ENCODE measurements at regions not wholly inside any gene's neighbourhood (a gene's known extent, or its start where the extent isn't known, plus 50 kb on each side); places are given as distances from the start of the nearest gene placed in this dataset.

- TF ChIP-seq ZFP3 (CRISPR knock-in tag; IDR thresholded peaks at IDR 0.05): no peak
- no peak for TF ChIP-seq GLIS3 (CRISPR knock-in tag; IDR thresholded peaks at IDR 0.05)
- no peak for TF ChIP-seq PATZ1 (CRISPR knock-in tag; IDR thresholded peaks at IDR 0.05; ENCODE audit: borderline replicate concordance)
- TF ChIP-seq CSRNP3 (CRISPR knock-in tag; IDR thresholded peaks at IDR 0.05): no peak
- TF ChIP-seq ARNTL (CRISPR knock-in tag; IDR thresholded peaks at IDR 0.05; ENCODE audit: borderline replicate concordance, low read depth): no peak
- TF ChIP-seq TSHZ2 (CRISPR knock-in tag; IDR thresholded peaks at IDR 0.05): no peak
- TF ChIP-seq BACH2 (CRISPR knock-in tag; IDR thresholded peaks at IDR 0.05; ENCODE audit: borderline replicate concordance): no peak
Measured at GRCh38 chr11:122334546-122335339, 218.7 kb upstream of the BLID start.

Measured in SK-N-SH treated with all-trans-retinoic acid at 6 μM for 48 hours (cell line).